ENCODE measurements at regions not wholly inside any gene's neighbourhood (a gene's known extent, or its start where the extent isn't known, plus 50 kb on each side); places are given as distances from the start of the nearest gene placed in this dataset.

GRCh38 chr2:217301142-217301925, 441.5 kb upstream of the TNP1 start:
- Histone ChIP-seq H3K9ac (ENCODE audit: low read length) (no peak overlapping the region), H4K20me1 (ENCODE audit: control insufficient read depth, insufficient read depth, low read length, poor library complexity, severe bottlenecking) (no peaks in the 10 kb centered on the region), H3K79me2 (ENCODE audit: control insufficient read depth, insufficient read depth, low read length) (no peaks in the 10 kb centered on the region), H3K4me2 (replicated peaks; ENCODE audit: low read depth, low read length, poor library complexity, severe bottlenecking) (no peak overlapping the region), H3K27ac (ENCODE audit: low read length in 2 of 2) (no peak overlapping the region), H3K4me3 (ENCODE audit: control extremely low read depth in 1 of 5, extremely low read depth in 1 of 5, insufficient read depth in 1 of 5, low read depth in 2 of 5, low read length in 4 of 5) (no peak overlapping the region), H3K27me3 (replicated peaks in 1 of 4; ENCODE audit: control extremely low read depth in 1 of 4, control insufficient read depth in 3 of 4, insufficient read depth in 4 of 4, low read length in 3 of 4) (peaks cover 0 to 21% (median 9%) of the 10 kb centered on the region in 4 experiments), H2AFZ (ENCODE audit: insufficient read depth, low read depth, low read length, poor library complexity, severe bottlenecking) (no peak overlapping the region), H3K9me3 (ENCODE audit: control extremely low read depth in 1 of 3, control insufficient read depth in 2 of 3, insufficient read depth in 1 of 3, low read length in 2 of 3) (peaks cover 5 to 7% (median 6%) of the 10 kb centered on the region in 3 donors), H3K4me1 (ENCODE audit: control insufficient read depth in 2 of 2, insufficient read depth in 2 of 2, low read length in 2 of 2) (no peaks in the 10 kb centered on the region), H3K36me3 (replicated peaks in 1 of 2; ENCODE audit: control extremely low read depth in 1 of 2, control insufficient read depth in 1 of 2, extremely low read depth in 1 of 2, insufficient read depth in 2 of 2, low read length in 1 of 2) (no peaks in the 10 kb centered on the region)
- POLR2A ChIA-PET: no interaction called here
- Mint-ChIP-seq H3K27ac (no peak overlapping the region), H3K9me3 (ENCODE audit: insufficient read depth) (peaks cover 3% of the 10 kb centered on the region), H3K4me1 (no peaks in the 10 kb centered on the region), H3K4me3 (no peak overlapping the region), H3K27me3 (peaks cover 41% of the 10 kb centered on the region)
- no peak for ATAC-seq (ENCODE audit: low read depth)
- CTCF ChIA-PET: no interaction called here
- WGBS (ENCODE audit: insufficient coverage): 97% methylated on average over 2 of the region's 4 CpGs
- TF ChIP-seq EZH2 (IDR thresholded peaks at IDR 0.05; ENCODE audit: borderline replicate concordance, insufficient read depth, low read depth, low read length, poor library complexity, severe bottlenecking) (no peak), CTCF (IDR thresholded peaks at IDR 0.05) (no peak)
- no peak for DNase-seq
- intact Hi-C loops (cut with micrococcal nuclease): no loop called here

DNA sequence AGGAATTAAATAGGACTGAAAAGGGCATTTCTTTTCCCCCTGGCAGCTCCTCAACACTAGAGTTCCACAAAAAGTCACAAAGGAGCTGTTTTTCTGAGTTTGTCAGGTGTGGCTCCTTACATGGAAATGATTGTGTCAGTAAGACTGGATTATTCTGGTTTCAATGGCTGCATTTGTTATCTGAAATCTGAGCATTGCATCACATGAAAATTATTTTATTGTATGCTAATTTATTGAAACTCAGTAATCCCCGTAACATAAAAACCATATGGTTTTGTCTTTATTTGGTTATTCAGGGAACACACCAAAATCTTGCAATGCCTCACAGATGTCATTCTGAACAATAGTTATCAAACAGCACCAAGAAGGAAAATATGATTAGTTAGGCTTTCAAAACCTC, 439.7 kb upstream of the TNP1 start:
- H3K4me1 ChIP-seq (ENCODE audit: control insufficient read depth in 2 of 2, insufficient read depth in 2 of 2, low read length in 2 of 2): no peaks in the 10 kb centered on the region
- no peak overlapping the region for H3K27ac ChIP-seq (ENCODE audit: low read length in 2 of 2)
- no peak for TF ChIP-seq EZH2 (IDR thresholded peaks at IDR 0.05; ENCODE audit: borderline replicate concordance, insufficient read depth, low read depth, low read length, poor library complexity, severe bottlenecking)
- TF ChIP-seq CTCF (IDR thresholded peaks at IDR 0.05): no peak
- H3K27me3 Mint-ChIP-seq: peaks cover 26% of the 10 kb centered on the region
- no peak for ATAC-seq (ENCODE audit: low read depth)
- ChIA-PET CTCF (no interaction called here), POLR2A (no interaction called here)
- no peak overlapping the region for H3K4me3 ChIP-seq (ENCODE audit: control extremely low read depth in 1 of 5, extremely low read depth in 1 of 5, insufficient read depth in 1 of 5, low read depth in 2 of 5, low read length in 4 of 5)
- no peak overlapping the region for H2AFZ ChIP-seq (ENCODE audit: insufficient read depth, low read depth, low read length, poor library complexity, severe bottlenecking)
- H3K9me3 Mint-ChIP-seq (ENCODE audit: insufficient read depth): peaks cover 3% of the 10 kb centered on the region
- no peaks in the 10 kb centered on the region for H3K4me1 Mint-ChIP-seq
- no peaks in the 10 kb centered on the region for H4K20me1 ChIP-seq (ENCODE audit: control insufficient read depth, insufficient read depth, low read length, poor library complexity, severe bottlenecking)
- no CpG with 5 or more reads among the region's 1 CpG for WGBS (ENCODE audit: insufficient coverage)
- no peak overlapping the region for H3K27ac Mint-ChIP-seq
- no peak overlapping the region for H3K4me2 ChIP-seq (replicated peaks; ENCODE audit: low read depth, low read length, poor library complexity, severe bottlenecking)
- peaks cover 0 to 8% (median 1%) of the 10 kb centered on the region in 4 experiments for H3K27me3 ChIP-seq (replicated peaks in 1 of 4; ENCODE audit: control extremely low read depth in 1 of 4, control insufficient read depth in 3 of 4, insufficient read depth in 4 of 4, low read length in 3 of 4)
- intact Hi-C loops (cut with micrococcal nuclease): no loop called here
- H3K36me3 ChIP-seq (replicated peaks in 1 of 2; ENCODE audit: control extremely low read depth in 1 of 2, control insufficient read depth in 1 of 2, extremely low read depth in 1 of 2, insufficient read depth in 2 of 2, low read length in 1 of 2): no peaks in the 10 kb centered on the region
- no peak for DNase-seq
- no peaks in the 10 kb centered on the region for H3K79me2 ChIP-seq (ENCODE audit: control insufficient read depth, insufficient read depth, low read length)
- H3K9ac ChIP-seq (ENCODE audit: low read length): no peak overlapping the region
- H3K9me3 ChIP-seq (ENCODE audit: control extremely low read depth in 1 of 3, control insufficient read depth in 2 of 3, insufficient read depth in 1 of 3, low read length in 2 of 3): peaks cover 5 to 7% (median 6%) of the 10 kb centered on the region in 3 donors
- no peak overlapping the region for H3K4me3 Mint-ChIP-seq
